K562 (cell line): ENCODE measurements at regions not wholly inside any gene's neighbourhood (a gene's known extent, or its start where the extent isn't known, plus 50 kb on each side); places are given as distances from the start of the nearest gene placed in this dataset.

ENCODE experiments used
- ATAC-seq: fragments of 200-7000 bp; cut with Tn5 transposase; 3 replicates; pipeline ENCODE4 v1.9.1; 2020; ENCODE audit warnings: moderate library complexity
- BruUV-seq: library from RNA; stranded (reverse); fragments of 400-500 nt; replicated peaks from 2 replicates; lab custom pipeline; 2021; lab: Mats Ljungman, UMichigan
- CTCF ChIA-PET: fragments of 300-600 bp; formaldehyde crosslinking; extraction: SDS; loops from one replicate; lab custom pipeline; 2021; ENCODE audit warnings: low intra/inter-chr PET ratio; lab: Yijun Ruan, JAX
- POLR2A ChIA-PET: fragments of 300-600, 350-650 bp; sonication (Branson Sonifier 250); formaldehyde crosslinking; extraction: SDS; loops from one replicate; lab custom pipeline; 2021; ENCODE audit warnings: antibody characterized with exemption, inconsistent platforms; lab: Yijun Ruan, JAX
- DNase-seq, 4 experiments: peaks; one replicate each; pipeline versions ENCODE4 v3.0.0 to v3.0.0-alpha.2; 2011 to 2018; ENCODE audit warnings: low spot score in 3 of 4, mixed read lengths in 3 of 4; ENCODE audit errors: extremely low read depth in 1 of 4
- FAIRE-seq: peaks from 2 replicates; lab custom pipeline; 2011; peaks lifted over from hg19 to GRCh38; lab: Jason Lieb, UNC
- H2AFZ ChIP-seq: 2 replicates; pipeline ENCODE4 v1.6.0; 2011; ENCODE audit warnings: low read depth, low read length, control low read depth, inconsistent platforms
- H3K27ac ChIP-seq: fragments of 200-600 bp; 3 replicates; pipeline ENCODE4 v1.8.0; 2011; ENCODE audit warnings: low read depth, mild to moderate bottlenecking, control low read depth, inconsistent platforms, low read length, moderate library complexity, mixed read lengths; ENCODE audit errors: extremely low read depth
- H3K27me3 ChIP-seq, 2 experiments: fragments of 300-600 bp in 1 of 2; 2 replicates in 1 of 2; 3 replicates in 1 of 2; pipeline versions ENCODE4 v1.6.0 to v1.8.0; 2011; ENCODE audit warnings: inconsistent platforms in 2 of 2, low read length in 2 of 2, mild to moderate bottlenecking in 1 of 2, mixed read lengths in 1 of 2, moderate library complexity in 1 of 2; ENCODE audit not compliant: control insufficient read depth in 2 of 2, insufficient read depth in 2 of 2
- H3K36me3 ChIP-seq: fragments of 300-600 bp; 3 replicates; pipeline ENCODE4 v1.8.0; 2011; ENCODE audit warnings: mild to moderate bottlenecking, low read length, inconsistent platforms; ENCODE audit not compliant: control insufficient read depth, insufficient read depth
- H3K4me1 ChIP-seq, 2 experiments: fragments of 200-600 bp in 1 of 2; replicated peaks in 1 of 2; 2 replicates in 1 of 2; 3 replicates in 1 of 2; pipeline versions ENCODE4 v1.5.1 to v1.8.0; 2011; ENCODE audit warnings: inconsistent platforms in 2 of 2, low read length in 2 of 2, mild to moderate bottlenecking in 1 of 2, mixed read lengths in 1 of 2, moderate library complexity in 1 of 2; ENCODE audit not compliant: control insufficient read depth in 2 of 2, insufficient read depth in 2 of 2
- H3K4me2 ChIP-seq: 2 replicates; pipeline ENCODE4 v1.6.1; 2011; ENCODE audit warnings: low read length, control low read depth, inconsistent platforms, mixed read lengths; ENCODE audit not compliant: insufficient read depth
- H3K4me3 ChIP-seq: fragments of 200-600 bp; sonication (generic), shearing (Covaris generic); 2 replicates; pipeline ENCODE4 v1.5.1; 2016; ENCODE audit warnings: control low read depth, inconsistent platforms
- H3K79me2 ChIP-seq: fragments of 200-600 bp; 3 replicates; pipeline ENCODE4 v1.8.0; 2011; ENCODE audit warnings: low read length, inconsistent platforms; ENCODE audit not compliant: control insufficient read depth, insufficient read depth
- H3K9ac ChIP-seq, 2 experiments: 2 replicates each; pipeline versions ENCODE4 v1.6.0 to v1.6.1; 2011; ENCODE audit warnings: low read depth in 2 of 2, low read length in 2 of 2, control low read depth in 1 of 2, inconsistent platforms in 1 of 2, mild to moderate bottlenecking in 1 of 2, mixed read lengths in 1 of 2; ENCODE audit not compliant: insufficient read depth in 1 of 2
- H3K9me1 ChIP-seq: one replicate; pipeline ENCODE4 v1.6.0; 2011; ENCODE audit warnings: inconsistent platforms, mild to moderate bottlenecking, low read length, moderate library complexity; ENCODE audit not compliant: control insufficient read depth, insufficient read depth
- H3K9me3 ChIP-seq: replicated peaks from 2 replicates; pipeline ENCODE4 v1.5.1; 2011; ENCODE audit warnings: low read depth, low read length, inconsistent platforms; ENCODE audit not compliant: control insufficient read depth, insufficient read depth
- H4K20me1 ChIP-seq: replicated peaks from 2 replicates; pipeline ENCODE4 v1.6.1; 2011; ENCODE audit warnings: low read length, inconsistent platforms, mixed read lengths; ENCODE audit not compliant: control insufficient read depth, insufficient read depth
- ATF6 ChIP-seq: sonication (generic); formaldehyde crosslinking; IDR thresholded peaks from 2 replicates; pipeline ENCODE4 v1.4.0; 2020; ENCODE audit warnings: mild to moderate bottlenecking, missing genetic modification reagents
- CBFA2T3 ChIP-seq: fragments of 450-650 bp; IDR thresholded peaks from 2 replicates; pipeline ENCODE4 v1.6.1; 2017
- CBX2 ChIP-seq: fragments of 200-600 bp; sonication (generic); IDR thresholded peaks from one replicate; pipeline ENCODE4 v1.6.1; 2012; ENCODE audit warnings: mild to moderate bottlenecking, low read length, inconsistent platforms; ENCODE audit not compliant: insufficient read depth, poor library complexity, severe bottlenecking
- CHD1 ChIP-seq: fragments of 200-600 bp; sonication (generic); IDR thresholded peaks from one replicate; pipeline ENCODE4 v1.6.1; 2012; ENCODE audit warnings: mild to moderate bottlenecking, moderate library complexity, low read length, inconsistent platforms
- CTBP1 ChIP-seq: fragments of 450-650 bp; IDR thresholded peaks from 2 replicates; pipeline ENCODE4 v1.6.1; 2016; ENCODE audit warnings: borderline replicate concordance
- HNRNPK ChIP-seq: fragments of 200-400 bp; formaldehyde crosslinking; IDR thresholded peaks from one replicate; pipeline ENCODE4 v1.6.1; 2018; ENCODE audit warnings: mild to moderate bottlenecking, low read depth, low read length; ENCODE audit not compliant: poor library complexity, severe bottlenecking
- NR4A1 ChIP-seq, 2 experiments: fragments of 250-450 bp in 1 of 2; fragments of 450-650 bp in 1 of 2; sonication (Bioruptor Pico) in 1 of 2; IDR thresholded peaks; 2 replicates each; pipeline versions ENCODE4 v1.4.0 to v1.6.1; 2016 to 2020; ENCODE audit warnings: mild to moderate bottlenecking in 2 of 2, missing compliant biosample characterization in 1 of 2, missing genetic modification characterization in 1 of 2, moderate library complexity in 1 of 2
- ZNF23 ChIP-seq: fragments of 250-450 bp; sonication (Bioruptor Pico); IDR thresholded peaks from 2 replicates; pipeline ENCODE4 v1.4.0; 2020; ENCODE audit warnings: mild to moderate bottlenecking
- ZNF395 ChIP-seq: fragments of 200-800 bp; sonication (Bioruptor generic); IDR thresholded peaks from 2 replicates; pipeline ENCODE4 v1.6.1; 2017; ENCODE audit warnings: missing genetic modification characterization, missing compliant biosample characterization
- WGBS: fragments of 100-300 bp; shearing (Covaris generic); methylation state at CpG from one replicate; pipeline ENCODE4 v1.1.6; 2016; ENCODE audit warnings: low coverage, mixed read lengths; ENCODE audit not compliant: insufficient coverage; ENCODE audit errors: missing lambda C conversion rate; 5-methylcytosine and 5-hydroxymethylcytosine counted together
- in situ Hi-C: fragments of 300-500 bp; cut with MboI; formaldehyde crosslinking; loops from 4 replicates; pipeline ENCODE4 v1.15.0; 2018; ENCODE audit warnings: inconsistent platforms, mixed read lengths
- intact Hi-C: fragments of 100-400 bp; cut with micrococcal nuclease; formaldehyde crosslinking; loops from 2 replicates; pipeline ENCODE4 v1.14.2; 2022

GRCh38 chr3:61443886-61444285, 117.5 kb upstream of the PTPRG start:
- in situ Hi-C loops (no loop called here), intact Hi-C loops (no loop called here)
- ChIA-PET POLR2A (no interaction called here), CTCF (no interaction called here)
- Histone ChIP-seq H3K36me3 (no peaks in the 10 kb centered on the region), H3K27ac (no peak overlapping the region), H3K79me2 (no peaks in the 10 kb centered on the region), H3K4me3 (no peak overlapping the region), H2AFZ (no peak overlapping the region), H3K27me3 (no peaks in the 10 kb centered on the region), H3K9ac (no peak overlapping the region), H3K4me1 (no peaks in the 10 kb centered on the region), H3K4me2 (no peak overlapping the region), H3K9me3 (no peaks in the 10 kb centered on the region), H4K20me1 (no peaks in the 10 kb centered on the region), H3K9me1 (no peaks in the 10 kb centered on the region)
- ATAC-seq, result no peak
- no peak for FAIRE-seq
- no TSS peak for BruUV-seq
- DNase-seq, result no peak
- TF ChIP-seq ZNF23 (CRISPR knock-in tag), result no peak
- TF ChIP-seq CHD1, result no peak

GRCh38 chr3:61444782-61445181, 116.6 kb upstream of the PTPRG start:
- in situ Hi-C loops (no loop called here), intact Hi-C loops (no loop called here)
- H2AFZ ChIP-seq, result no peak overlapping the region
- no peaks in the 10 kb centered on the region for H3K27me3 ChIP-seq
- POLR2A ChIA-PET, result no interaction called here
- no TSS peak for BruUV-seq
- TF ChIP-seq ATF6 (CRISPR knock-in tag) (no peak), CBFA2T3 (no peak), HNRNPK (no peak), ZNF395 (CRISPR knock-in tag) (no peak), NR4A1 (CRISPR knock-in tag; IDR thresholded peaks at IDR 0.05) (no peak), NR4A1 (tag; IDR thresholded peaks at IDR 0.05) (no peak), CTBP1 (no peak), CBX2 (no peak)
- no peak for ATAC-seq
- H3K27ac ChIP-seq, result no peak overlapping the region
- H3K9ac ChIP-seq, result no peak overlapping the region
- no peak for DNase-seq
- no peaks in the 10 kb centered on the region for H3K36me3 ChIP-seq
- no peak overlapping the region for H3K4me2 ChIP-seq
- no peaks in the 10 kb centered on the region for H3K4me1 ChIP-seq
- H3K9me1 ChIP-seq, result no peaks in the 10 kb centered on the region
- H3K4me3 ChIP-seq, result no peak overlapping the region
- no peak for FAIRE-seq
- no peaks in the 10 kb centered on the region for H4K20me1 ChIP-seq
- CTCF ChIA-PET, result no interaction called here
- H3K79me2 ChIP-seq, result no peaks in the 10 kb centered on the region
- WGBS, result 0% methylated on average over 1 of the region's 1 CpG
- no peaks in the 10 kb centered on the region for H3K9me3 ChIP-seq
